Activated CD4-positive, alpha-beta T cell treated with anti-CD3 and anti-CD28 coated beads, Interleukin-2, amount 50 U/mL, for 16 hours (primary cell): ENCODE measurements at regions not wholly inside any gene's neighbourhood (a gene's known extent, or its start where the extent isn't known, plus 50 kb on each side); places are given as distances from the start of the nearest gene placed in this dataset.
"Not testable (repeated sequence)": the region's sequence is repeated elsewhere in the genome, so short reads cannot be mapped to it uniquely, and the experiment has no call there.

Experiments used
- DNase-seq: peaks from one replicate; pipeline ENCODE4 v3.0.0-alpha.2; 2020

DNA sequence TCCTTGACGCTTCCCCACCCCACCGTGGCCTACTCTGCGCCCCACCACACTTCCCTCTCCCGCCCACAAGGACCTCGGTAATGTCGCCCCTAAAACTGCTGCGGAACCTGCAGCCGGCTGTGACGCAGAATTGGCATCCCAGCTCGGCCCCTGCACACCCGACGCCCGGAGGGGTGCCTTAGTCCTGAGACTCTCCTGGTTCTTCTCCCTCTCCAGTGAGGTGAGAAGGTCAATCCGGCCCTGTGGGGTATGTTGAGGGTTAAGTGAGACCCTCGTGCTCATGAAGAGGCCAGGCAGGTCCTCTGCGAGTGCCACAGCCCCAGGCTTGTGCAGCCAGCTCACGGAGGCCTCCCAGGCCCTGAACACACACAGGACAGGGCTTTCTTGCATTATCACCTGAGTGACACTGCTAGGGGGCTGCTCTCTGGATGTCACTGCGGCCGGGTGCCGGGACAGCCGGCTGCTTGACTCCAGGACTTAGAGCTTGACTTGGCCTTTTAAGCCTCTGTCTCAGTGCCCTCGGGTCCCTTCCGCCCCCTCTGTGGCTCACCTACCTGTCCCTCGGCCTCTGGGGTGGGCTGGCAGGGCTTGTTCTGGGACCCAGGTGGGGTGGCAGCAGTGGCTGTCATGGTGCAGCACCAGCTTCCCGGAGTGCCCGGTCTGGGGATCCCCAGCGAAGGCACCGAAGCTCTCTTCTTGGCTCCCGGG is 106.9 kb upstream of the C14orf180 start:
- no peak for DNase-seq

DNA sequence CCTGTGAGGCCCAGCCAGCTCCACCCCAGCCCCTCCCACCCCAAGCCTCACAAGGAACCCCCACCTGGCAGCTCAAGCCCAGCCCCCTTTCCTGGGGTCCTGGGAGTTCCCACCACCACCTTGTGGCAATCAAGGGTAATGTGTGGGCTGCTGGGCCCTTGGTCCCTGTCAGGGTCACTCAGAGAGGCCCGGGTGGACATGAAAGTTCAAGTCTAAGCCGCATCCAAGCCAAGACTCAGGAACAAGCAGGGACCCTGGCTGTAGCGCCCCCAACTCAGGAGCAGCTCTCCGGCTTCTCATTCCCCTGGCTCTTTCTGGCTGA is 106.4 kb upstream of the C14orf180 start:
- DNase-seq: no peak

DNA sequence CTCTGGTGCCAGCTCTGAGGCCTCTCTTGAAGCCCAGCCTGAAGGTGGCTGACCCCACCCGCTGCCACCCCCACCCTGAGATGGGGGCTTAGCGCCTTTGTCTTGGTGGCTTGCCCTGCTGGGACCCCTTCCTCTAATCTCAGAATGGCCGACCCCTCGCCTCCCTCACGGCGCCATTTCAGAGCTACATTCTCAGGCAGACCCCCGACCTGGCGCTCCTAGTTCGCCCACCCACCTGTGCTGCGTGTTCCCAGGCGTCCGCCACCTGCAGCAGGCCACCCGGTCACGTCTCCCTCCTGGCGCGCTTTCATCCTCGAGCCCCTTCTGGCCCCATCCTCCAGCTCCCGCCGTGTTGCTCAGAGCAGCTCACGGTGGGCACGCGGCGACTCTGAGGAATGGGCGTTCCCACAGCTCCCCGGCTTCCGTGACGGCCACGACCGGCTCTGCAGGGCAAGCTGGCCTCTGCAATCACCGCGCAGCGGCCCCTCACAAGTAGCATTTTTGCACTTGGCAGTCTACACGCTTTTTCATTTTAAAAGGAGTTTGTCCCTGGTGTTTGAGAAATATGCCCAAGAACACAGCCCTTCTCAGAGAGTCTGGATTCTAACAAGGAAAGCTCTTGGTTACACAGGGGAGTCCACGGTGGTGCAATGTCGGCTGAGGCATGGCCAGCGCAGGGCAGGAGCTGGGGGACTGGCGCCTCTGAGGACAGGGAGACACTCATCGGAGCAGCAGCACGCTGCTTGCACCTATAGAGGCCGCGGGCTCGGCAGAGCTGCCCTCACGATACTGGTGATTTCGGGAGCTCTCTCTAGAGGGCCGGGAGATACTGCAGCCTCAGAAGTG is 105.7 kb upstream of the C14orf180 start:
- no peak for DNase-seq

DNA sequence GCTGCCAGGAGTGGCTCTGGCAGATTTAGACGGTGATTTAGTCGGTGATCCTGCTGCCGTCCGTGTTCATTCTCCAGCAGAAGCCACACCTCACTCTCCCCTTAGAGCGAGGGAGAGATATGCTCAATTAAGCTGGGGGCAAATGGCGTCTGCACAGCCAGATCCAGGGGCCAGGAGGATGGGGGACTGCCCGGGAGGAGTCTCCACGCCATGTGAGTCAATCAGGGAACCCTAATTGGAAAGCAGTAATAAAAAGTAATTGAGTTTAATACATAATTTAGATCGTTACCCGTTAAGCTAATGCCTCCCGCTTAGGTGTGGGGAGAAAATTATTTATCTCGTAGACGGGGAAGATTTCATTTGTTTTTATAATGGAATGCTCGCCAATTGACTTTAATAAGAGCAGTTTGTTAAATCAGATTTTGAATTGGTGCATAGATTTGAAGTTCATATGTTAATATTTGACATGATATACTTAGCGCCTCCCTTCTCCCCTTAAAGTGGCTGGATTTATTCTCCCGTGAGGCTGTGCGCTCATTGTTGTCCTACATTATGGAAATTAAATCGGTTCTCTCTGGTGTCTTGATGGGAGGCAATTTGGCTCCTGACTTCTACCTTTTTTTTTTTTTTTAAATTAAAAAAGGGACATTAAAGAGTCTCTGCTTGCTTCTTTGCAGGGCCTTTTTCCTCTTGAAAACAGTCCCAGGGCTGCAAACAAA is 104.9 kb upstream of the C14orf180 start:
- no peak for DNase-seq

DNA sequence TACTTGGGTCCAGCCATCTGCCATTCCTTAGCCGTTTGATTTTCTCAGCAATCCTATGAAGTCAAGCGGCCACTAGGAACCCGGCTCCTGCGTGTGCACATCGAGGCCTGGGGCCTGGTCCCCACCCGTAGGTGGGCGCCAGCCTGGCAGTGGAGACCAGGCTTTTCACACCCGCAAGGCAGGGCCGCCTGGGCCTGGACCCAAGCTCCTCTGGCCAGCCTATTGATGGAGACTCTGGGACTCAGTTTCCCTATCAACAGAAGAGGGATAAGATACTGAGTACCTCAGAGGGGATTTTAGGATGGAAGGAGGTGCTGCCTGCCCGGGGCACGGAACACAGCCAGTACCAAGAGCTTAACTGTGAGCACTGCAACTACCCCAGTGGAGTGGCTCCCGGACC is 104.3 kb upstream of the C14orf180 start:
- no peak for DNase-seq

DNA sequence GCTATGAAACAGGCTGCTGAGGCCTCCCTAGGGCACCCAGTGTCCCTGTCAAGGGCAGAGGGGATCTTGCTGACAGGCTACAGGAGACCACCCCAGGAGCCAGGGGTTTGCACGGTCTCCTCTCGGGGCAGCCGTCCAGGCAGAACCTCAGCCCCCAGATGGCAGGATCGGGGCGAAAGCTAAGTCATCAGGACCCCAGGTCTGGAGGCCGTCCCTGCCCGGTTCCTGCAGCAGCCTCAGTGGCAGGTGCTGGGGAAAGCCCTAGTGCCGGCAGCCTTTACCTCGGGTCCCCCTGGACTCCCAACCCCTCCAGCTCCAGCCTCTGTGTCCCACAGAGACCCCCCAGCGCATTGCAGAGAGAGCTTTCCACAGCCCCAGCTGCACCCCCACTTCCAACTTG is 103.8 kb upstream of the C14orf180 start:
- no peak for DNase-seq

DNA sequence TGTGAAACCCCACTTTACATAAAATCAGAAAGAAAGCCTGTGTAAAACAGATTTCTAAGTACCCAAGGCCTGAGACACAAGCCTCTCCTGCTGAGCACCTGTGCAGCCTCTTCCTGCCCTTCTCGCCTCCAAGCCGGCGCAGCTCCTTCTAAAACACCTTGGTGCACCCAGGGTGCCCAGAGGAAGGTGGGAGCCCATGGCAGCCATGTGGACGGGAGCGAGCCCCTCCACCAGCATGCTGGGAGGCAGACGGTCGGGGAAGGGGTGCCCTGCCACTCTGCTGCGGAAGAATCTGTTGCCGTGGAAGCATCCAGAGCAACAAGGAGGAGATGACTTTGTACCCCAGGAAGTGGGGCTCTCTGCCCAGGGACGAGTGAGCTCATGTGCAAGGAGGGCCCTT is 103.1 kb upstream of the C14orf180 start:
- no peak for DNase-seq

DNA sequence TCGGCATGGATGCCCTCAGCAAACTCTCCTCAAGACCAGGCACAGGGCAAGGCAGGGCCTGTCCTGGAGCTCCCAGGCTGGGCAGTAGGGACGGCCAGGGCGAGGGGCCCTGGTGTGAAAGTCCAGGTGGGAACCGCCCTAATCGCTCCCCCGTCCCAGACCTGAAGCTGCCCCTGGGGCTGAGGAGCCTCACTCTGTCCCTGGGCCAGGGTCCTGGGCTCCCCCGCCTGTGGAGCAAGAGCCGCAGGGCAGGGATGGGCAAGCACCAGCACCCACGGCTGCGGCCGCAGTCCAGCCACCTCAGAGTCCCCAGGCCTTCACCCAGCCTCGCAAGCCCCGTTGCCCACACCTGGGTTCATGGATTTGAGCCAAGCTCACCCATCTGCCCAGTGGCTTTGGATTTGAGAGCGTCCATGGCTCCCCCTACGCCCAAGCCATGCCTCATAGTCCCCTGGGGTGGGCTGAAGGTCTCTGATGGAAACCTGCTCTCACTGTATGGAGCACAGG is 102.4 kb upstream of the C14orf180 start:
- no peak for DNase-seq

DNA sequence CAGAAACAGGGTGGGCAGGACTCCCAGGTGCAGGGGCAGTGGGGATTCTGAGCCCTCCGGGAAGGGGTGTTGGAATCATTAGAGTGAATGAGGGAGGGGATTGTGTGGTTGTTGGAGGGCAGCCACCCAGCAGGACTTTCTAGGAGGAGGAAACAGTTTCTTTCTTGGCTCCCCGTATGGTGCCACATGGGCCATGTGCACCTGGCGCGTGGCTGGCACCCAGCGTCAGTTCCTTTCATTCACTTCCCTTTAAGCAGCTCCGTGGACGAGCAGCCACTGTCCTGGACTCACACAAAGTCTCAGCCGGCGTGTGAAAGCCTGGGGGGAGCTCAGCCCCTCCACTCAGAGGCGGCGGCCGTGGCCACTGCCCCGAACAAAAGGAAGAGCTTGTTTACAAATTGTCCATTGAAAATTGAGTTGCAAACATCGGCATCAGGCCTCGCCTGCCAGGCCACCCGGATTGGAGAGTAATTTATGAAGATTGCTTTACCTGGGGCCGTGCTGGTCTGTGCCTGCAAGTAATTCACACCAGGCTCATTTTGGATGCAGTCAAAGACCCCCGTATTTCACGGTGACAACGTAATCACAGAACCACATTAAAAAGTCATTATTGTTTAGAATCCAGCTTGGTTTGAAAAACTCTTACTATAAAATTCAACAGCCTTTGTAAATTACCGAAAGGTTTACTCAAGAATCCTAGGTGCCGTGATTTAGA is 101.7 kb upstream of the C14orf180 start:
- DNase-seq: no peak

DNA sequence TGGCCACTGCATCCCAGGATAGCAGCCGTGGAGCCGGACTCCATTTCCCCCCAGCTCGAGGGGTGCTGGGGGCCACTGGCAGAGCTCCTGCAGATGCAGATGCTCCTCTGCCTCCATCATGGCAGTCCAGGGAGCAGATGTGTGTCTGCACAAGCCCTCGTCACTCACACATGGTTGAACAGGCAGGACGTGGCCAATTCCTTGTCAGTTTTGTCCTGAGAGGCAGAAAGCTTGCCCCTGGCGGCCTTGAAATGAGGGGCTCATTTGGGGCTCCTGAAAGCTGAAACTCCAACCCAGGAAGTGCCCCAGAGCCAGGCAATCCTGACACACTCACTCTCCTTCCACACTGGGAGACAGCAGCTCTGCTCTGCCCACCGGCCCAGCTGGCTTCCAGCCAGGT is 100.9 kb upstream of the C14orf180 start:
- no peak for DNase-seq

DNA sequence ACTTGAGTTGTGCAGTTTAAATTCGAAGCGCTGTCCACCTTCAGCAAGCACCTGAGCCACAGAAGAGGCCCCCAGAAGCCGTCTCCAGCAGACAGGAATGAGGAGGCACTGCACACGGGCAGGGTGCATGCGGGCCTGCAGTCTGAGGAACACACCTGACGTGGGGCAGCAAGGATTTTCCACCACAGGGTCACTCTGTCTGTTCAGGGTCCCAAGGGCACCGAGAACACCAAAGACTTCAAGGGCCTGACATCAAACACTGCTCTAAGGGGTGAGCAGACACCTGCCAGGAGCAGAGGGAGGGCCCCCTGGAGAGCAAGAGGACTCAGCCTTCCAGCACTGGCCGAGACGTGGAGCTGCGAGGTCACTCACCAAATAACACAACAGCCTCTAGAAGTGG is 99.7 kb upstream of the C14orf180 start:
- DNase-seq: no peak

DNA sequence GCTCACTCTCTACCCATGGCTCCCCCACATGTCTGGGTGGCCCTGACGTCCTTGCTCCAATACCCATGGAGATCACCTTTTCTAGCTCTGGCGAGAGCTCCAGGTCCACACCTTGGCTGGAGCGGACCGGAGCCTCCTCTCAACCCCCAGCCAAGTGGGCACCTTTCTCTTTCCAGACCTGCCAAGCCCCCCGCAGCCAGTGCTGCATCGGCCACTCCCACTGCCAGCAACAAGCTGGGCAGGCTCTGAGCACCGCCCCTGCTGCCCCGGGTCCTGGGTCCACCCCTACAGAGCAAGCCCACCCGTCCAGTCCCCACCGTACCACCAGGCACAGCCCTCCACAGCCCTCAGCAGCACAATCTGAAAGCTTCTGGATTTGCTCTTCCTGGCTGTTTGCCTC is 98.2 kb upstream of the C14orf180 start:
- DNase-seq: no peak

DNA sequence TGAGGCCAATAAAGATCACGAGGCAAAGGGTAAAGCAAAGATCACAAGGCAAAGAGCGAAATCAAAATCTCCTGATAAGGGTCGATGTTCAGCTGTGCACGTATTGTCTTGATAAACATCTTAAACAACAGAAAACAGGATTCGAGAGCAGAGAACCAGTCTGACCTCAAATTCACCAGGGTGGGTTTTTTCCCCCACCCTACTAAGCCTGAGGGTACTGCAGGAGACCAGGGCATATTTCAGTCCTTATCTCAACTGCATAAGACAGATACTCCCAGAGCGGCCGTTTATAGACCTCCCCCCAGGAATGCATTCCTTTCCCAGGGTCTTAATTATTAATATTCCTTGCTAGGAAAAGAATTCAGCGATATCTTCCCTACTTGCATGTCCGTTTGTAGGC is 97.5 kb upstream of the C14orf180 start:
- not testable (repeated sequence) for DNase-seq

DNA sequence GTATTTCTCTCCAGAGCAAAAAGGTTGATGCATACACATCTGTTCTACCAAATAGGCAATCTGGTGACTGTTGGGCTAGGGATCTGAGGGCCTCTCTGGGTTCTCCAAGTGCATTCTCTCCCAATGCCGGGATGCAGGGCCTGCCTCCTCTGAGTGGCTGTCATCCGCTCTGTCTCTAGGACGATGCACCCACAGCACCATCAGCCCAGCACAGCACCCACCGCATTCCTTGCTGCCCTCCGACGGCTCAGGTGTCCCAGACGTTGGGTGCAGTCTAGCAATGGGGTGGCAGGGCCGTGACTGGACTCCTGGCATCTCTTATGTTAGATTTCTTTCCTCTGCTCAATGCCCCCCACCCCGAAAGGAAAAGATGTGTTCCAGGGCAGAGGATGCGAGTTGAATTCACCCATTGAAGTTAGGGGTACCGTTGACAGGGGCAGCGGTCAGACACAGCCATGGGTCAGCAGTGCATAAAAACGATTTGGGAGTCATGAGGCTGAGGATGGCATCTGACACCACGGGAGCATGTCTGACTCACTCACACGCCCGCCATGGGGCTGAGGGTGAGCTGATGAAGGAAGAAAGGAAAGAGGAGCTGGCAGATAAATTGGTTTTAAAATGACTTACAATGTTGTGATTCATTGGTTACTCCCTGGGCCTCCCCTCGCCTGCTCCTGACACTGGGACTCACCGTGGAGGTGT is 93.2 kb upstream of the C14orf180 start:
- DNase-seq: no peak

DNA sequence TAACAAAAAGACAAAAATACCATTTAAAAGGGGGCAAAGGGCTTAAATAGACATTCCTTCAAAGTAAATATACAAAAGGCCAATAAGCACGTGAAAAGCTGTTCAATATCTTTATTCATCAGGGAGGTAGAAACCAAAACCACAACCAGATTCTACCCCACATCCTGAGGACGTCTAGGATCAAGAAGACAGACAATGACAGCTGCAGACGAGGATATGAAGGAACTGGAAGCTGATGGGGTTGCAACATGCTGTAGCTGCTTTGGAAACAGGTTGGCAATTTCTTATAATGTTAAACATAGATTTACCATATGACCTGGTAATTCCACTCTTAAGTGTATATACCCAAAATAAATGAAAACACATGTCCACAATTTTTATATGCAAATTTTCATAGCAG is 85.1 kb upstream of the C14orf180 start:
- no peak for DNase-seq

DNA sequence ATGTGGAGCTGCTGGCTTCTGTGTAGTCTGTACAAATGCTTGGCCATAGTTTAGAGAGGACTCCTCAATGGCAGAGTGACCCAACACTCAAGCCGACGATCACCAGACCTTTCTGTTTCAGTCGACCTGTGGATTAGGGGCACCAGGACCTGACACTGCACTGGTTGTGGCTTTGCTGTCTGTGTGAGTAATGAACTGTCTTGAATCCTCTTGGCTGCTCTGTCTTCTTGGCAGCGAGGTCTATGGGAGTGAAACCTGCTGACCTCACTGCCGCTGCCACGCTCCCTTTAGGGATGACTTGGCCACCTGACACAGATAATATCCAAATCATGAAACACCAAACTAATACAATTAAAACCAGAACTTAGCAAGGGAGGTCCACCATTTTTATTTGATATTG is 83.5 kb upstream of the C14orf180 start:
- no peak for DNase-seq

DNA sequence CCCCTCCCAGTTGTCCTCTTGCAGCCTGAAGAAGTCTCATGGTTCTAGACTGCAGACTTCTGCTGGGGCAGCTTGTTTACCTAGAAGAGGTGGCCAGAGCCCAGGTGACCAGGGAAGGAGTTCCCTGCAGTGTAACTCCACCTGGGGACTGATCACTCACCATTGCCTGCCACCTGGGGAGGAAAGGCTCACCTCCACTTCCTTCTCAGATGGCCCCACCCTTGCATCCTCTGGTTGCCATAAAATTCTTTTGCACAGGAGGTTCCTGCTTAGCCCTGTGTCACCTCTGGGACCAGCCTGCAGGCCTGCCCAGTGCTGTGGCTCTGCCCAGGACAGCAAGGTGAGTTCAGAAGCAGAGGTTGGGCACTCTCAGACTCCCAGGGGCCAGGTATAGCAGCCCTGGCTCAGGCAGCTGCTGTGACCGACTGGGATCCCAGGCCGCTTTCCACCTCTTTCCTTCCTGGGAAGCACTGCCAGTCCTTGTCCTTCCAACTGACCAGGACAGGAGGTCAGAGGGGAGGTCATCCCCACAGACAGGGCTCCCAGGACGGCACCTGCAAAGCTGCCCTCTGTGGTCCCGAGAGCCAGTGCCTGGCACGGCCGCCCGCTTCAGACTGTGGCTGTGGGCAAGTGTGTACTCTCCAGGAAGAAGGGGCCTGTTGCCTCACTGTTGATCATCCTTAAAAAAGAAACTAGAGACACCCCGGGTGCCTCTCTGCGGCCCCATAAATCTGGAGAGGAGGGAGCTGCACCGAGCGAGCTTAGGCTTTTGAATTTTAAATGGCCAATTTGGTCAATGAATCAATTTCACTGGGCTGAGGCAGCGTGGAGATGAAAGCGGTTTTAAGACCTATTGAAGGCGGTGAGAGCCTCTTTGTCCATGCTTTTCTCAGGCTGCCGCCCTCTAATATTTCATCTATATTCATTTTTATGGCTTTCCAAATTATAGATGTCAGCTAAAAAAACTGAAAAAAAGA is 79.5 kb upstream of the C14orf180 start:
- DNase-seq: no peak

DNA sequence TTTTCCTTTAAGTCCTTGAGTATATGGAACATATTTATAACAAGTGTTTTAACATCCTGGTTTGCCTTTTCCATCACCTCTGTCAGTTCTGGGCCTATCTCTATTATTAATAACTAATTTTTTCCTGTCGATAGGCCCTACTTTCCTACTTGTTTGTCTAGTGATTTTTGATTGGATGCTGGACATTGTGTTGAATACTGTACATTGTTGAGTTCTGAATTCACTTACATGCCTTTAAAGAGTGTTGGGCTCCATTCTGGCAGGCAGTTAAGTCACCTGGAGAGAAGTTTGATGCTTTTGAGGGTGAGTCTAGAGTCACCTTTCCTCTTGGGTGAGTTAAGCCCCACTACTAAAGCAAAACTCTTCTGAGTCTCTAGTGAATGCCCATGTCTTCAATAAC is 77.5 kb upstream of the C14orf180 start:
- DNase-seq: no peak

DNA sequence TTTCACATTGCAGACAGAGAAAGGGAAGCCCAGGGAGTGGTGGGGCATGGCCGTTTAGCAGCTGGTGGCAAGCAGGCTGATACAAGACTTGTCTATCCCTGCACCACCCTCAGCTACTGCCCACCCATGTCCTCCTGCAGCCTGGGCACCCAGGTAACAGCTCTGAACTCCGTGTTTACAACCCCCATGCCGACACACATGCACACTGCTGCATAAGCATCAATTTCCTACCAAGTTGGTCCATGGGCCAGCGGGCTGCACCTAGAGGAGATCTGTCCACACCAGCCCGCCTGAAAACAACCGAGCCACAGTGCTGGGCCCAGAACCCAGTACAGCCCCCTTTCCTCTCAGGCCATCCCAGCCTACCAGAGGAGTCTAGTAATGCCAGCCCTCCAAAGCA is 75.9 kb upstream of the C14orf180 start:
- no peak for DNase-seq

DNA sequence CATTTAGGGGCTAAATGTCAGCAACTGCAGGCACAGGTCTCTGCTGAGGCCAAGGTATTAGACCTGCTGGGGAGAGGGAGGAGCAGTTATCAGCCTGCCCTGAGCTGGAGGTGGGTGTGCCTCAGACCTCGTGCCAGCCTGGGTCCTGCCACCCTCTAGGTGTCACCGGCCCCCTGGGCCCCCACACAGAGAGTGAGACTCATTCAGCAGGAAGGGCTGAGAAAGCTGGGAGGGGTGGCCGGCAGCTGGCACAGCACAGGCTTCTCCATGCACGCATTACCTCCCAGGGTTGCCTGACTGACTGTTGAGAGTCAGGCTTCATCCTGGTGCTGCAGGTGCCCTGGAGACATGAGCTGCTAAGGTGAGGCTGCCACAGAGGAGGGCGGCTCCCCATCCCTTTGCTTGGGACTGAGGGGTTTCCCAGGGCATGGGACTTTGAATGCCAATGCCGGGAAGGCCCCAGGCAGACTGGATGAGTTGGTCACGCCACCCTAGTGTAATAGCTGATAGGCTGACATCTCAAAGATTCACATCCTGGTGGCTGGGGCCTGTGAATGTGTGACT is 75.3 kb upstream of the C14orf180 start:
- no peak for DNase-seq
